H1 (cell line): ENCODE measurements at regions not wholly inside any gene's neighbourhood (a gene's known extent, or its start where the extent isn't known, plus 50 kb on each side); places are given as distances from the start of the nearest gene placed in this dataset.

Source experiments
- CTCF ChIA-PET: fragments of 300-600 bp; sonication (Branson Sonifier 250); formaldehyde crosslinking; loops from one replicate; lab custom pipeline; 2021; ENCODE audit not compliant: partially characterized antibody; lab: Charles Lee
- POLR2A ChIA-PET: fragments of 300-600 bp; sonication (Branson Sonifier 250); formaldehyde crosslinking; loops from one replicate; lab custom pipeline; 2021; ENCODE audit warnings: inconsistent platforms; ENCODE audit not compliant: partially characterized antibody; lab: Charles Lee
- DNase-seq, 2 experiments: peaks; one replicate each; pipeline versions ENCODE4 v3.0.0 to v3.0.0-alpha.2; 2010 to 2022; ENCODE audit warnings: low spot score in 2 of 2, low read depth in 1 of 2, mixed read lengths in 1 of 2
- FAIRE-seq: peaks from 2 replicates; lab custom pipeline; 2011; peaks lifted over from hg19 to GRCh38; lab: Jason Lieb, UNC
- H2AFZ ChIP-seq: 2 replicates; pipeline ENCODE4 v1.8.1; 2012; ENCODE audit warnings: low read length, inconsistent platforms
- H2AK5ac ChIP-seq: 2 replicates; pipeline ENCODE4 v1.6.1; 2013; ENCODE audit warnings: low read depth, low read length
- H2BK120ac ChIP-seq: replicated peaks from 2 replicates; pipeline ENCODE3; 2013; ENCODE audit warnings: low read depth, low read length, inconsistent platforms
- H2BK12ac ChIP-seq: 2 replicates; pipeline ENCODE4 v1.6.1; 2013; ENCODE audit warnings: low read depth, low read length
- H2BK15ac ChIP-seq: 2 replicates; pipeline ENCODE4 v1.6.1; 2013; ENCODE audit warnings: low read length
- H2BK20ac ChIP-seq: 2 replicates; pipeline ENCODE4 v1.6.1; 2013; ENCODE audit warnings: low read length
- H2BK5ac ChIP-seq: 2 replicates; pipeline ENCODE4 v1.6.1; 2013; ENCODE audit warnings: low read depth, low read length
- H3K14ac ChIP-seq: 2 replicates; pipeline ENCODE4 v1.6.1; 2013; ENCODE audit warnings: inconsistent platforms; ENCODE audit not compliant: insufficient read length
- H3K18ac ChIP-seq: 2 replicates; pipeline ENCODE4 v1.6.1; 2013; ENCODE audit warnings: low read length; ENCODE audit errors: extremely low read depth
- H3K23ac ChIP-seq: 2 replicates; pipeline ENCODE4 v1.6.1; 2013; ENCODE audit warnings: inconsistent platforms; ENCODE audit not compliant: insufficient read length
- H3K23me2 ChIP-seq: 2 replicates; pipeline ENCODE4 v1.6.1; 2013; ENCODE audit warnings: low read depth, low read length
- H3K27ac ChIP-seq: 2 replicates; pipeline ENCODE4 v1.6.1; 2011; ENCODE audit warnings: low read depth, low read length, inconsistent platforms
- H3K27me3 ChIP-seq, 4 experiments: replicated peaks in 1 of 4; 1 replicate in 1 of 4; 2 replicates in 3 of 4; pipeline versions ENCODE4 v1.6.1 to v1.8.1; 2011 to 2013; ENCODE audit warnings: low read length in 3 of 4, mild to moderate bottlenecking in 3 of 4, inconsistent platforms in 2 of 4, mixed read lengths in 2 of 4, moderate library complexity in 1 of 4; ENCODE audit not compliant: control insufficient read depth in 3 of 4, insufficient read depth in 3 of 4; ENCODE audit errors: extremely low read depth in 1 of 4
- H3K36me3 ChIP-seq, 4 experiments: 2 replicates each; pipeline versions ENCODE4 v1.6.1 to v1.8.1; 2011 to 2013; ENCODE audit warnings: mild to moderate bottlenecking in 4 of 4, low read length in 3 of 4, moderate library complexity in 2 of 4, control low read depth in 1 of 4, inconsistent platforms in 1 of 4; ENCODE audit not compliant: insufficient read depth in 4 of 4, control insufficient read depth in 2 of 4
- H3K4ac ChIP-seq: replicated peaks from 2 replicates; pipeline ENCODE3; 2013; ENCODE audit warnings: low read length, low read depth, mixed read lengths, inconsistent platforms; ENCODE audit not compliant: insufficient read length
- H3K4me1 ChIP-seq, 4 experiments: replicated peaks in 1 of 4; 1 replicate in 1 of 4; 2 replicates in 3 of 4; pipeline versions ENCODE4 v1.6.1 to v1.8.1; 2011 to 2013; ENCODE audit warnings: low read length in 3 of 4, inconsistent platforms in 2 of 4, mixed read lengths in 1 of 4; ENCODE audit not compliant: insufficient read depth in 4 of 4, control insufficient read depth in 3 of 4
- H3K4me2 ChIP-seq, 2 experiments: 2 replicates each; pipeline versions ENCODE4 v1.6.1 to v1.8.1; 2011 to 2013; ENCODE audit warnings: low read depth in 2 of 2, low read length in 2 of 2, control low read depth in 1 of 2, inconsistent platforms in 1 of 2, mild to moderate bottlenecking in 1 of 2; ENCODE audit not compliant: insufficient read depth in 1 of 2
- H3K4me3 ChIP-seq, 4 experiments: fragments of 200-600, 300-600 bp in 1 of 4; sonication (generic), shearing (Covaris generic), sonication (Bioruptor Twin) in 1 of 4; 2 replicates each; pipeline versions ENCODE4 v1.5.1 to v1.8.1; 2011 to 2016; ENCODE audit warnings: low read length in 4 of 4, low read depth in 3 of 4, control low read depth in 2 of 4, inconsistent platforms in 2 of 4, mild to moderate bottlenecking in 2 of 4, mixed read lengths in 1 of 4, moderate library complexity in 1 of 4; ENCODE audit not compliant: insufficient read depth in 2 of 4; ENCODE audit errors: extremely low read depth in 1 of 4
- H3K56ac ChIP-seq: replicated peaks from 2 replicates; pipeline ENCODE3; 2013; ENCODE audit warnings: low read depth, mild to moderate bottlenecking, mixed read lengths, low read length, inconsistent platforms; ENCODE audit not compliant: insufficient read length
- H3K79me1 ChIP-seq: 2 replicates; pipeline ENCODE4 v1.6.1; 2013; ENCODE audit warnings: low read depth, low read length, control low read depth
- H3K79me2 ChIP-seq, 2 experiments: 2 replicates each; pipeline versions ENCODE4 v1.6.1 to v1.8.1; 2012 to 2013; ENCODE audit warnings: low read length in 2 of 2, mild to moderate bottlenecking in 2 of 2, inconsistent platforms in 1 of 2; ENCODE audit not compliant: insufficient read depth in 2 of 2, control insufficient read depth in 1 of 2
- H3K9ac ChIP-seq, 4 experiments: replicated peaks in 1 of 4; 1 replicate in 1 of 4; 2 replicates in 3 of 4; pipeline versions ENCODE4 v1.6.1 to v1.8.1; 2011 to 2013; ENCODE audit warnings: low read depth in 3 of 4, low read length in 3 of 4, control low read depth in 2 of 4, mild to moderate bottlenecking in 2 of 4, moderate library complexity in 2 of 4, inconsistent platforms in 1 of 4; ENCODE audit errors: extremely low read depth in 1 of 4
- H3K9me3 ChIP-seq, 2 experiments: 2 replicates each; pipeline versions ENCODE4 v1.6.1 to v1.8.1; 2012 to 2013; ENCODE audit warnings: mild to moderate bottlenecking in 2 of 2, moderate library complexity in 2 of 2, control low read depth in 1 of 2, inconsistent platforms in 1 of 2, low read depth in 1 of 2, low read length in 1 of 2, mixed read lengths in 1 of 2; ENCODE audit not compliant: insufficient read depth in 2 of 2
- H4K20me1 ChIP-seq, 2 experiments: replicated peaks in 1 of 2; 2 replicates each; pipeline versions ENCODE3 to v1.8.1; 2011 to 2013; ENCODE audit warnings: inconsistent platforms in 2 of 2, low read length in 2 of 2, mild to moderate bottlenecking in 1 of 2; ENCODE audit not compliant: insufficient read depth in 2 of 2, control insufficient read depth in 1 of 2
- H4K5ac ChIP-seq: 2 replicates; pipeline ENCODE4 v1.6.1; 2013; ENCODE audit warnings: low read length, low read depth, mixed read lengths, inconsistent platforms; ENCODE audit not compliant: insufficient read length
- H4K8ac ChIP-seq: 2 replicates; pipeline ENCODE4 v1.8.0; 2013; ENCODE audit warnings: mild to moderate bottlenecking, moderate library complexity, low read length, inconsistent platforms; ENCODE audit not compliant: insufficient read depth; ENCODE audit errors: extremely low read depth
- H4K91ac ChIP-seq: replicated peaks from 2 replicates; pipeline ENCODE3; 2013; ENCODE audit warnings: low read length, mixed read lengths, inconsistent platforms; ENCODE audit not compliant: insufficient read length
- BRCA1 ChIP-seq: IDR thresholded peaks from 2 replicates; pipeline ENCODE4 v1.6.1; 2012; ENCODE audit warnings: low read depth, low read length, improper control_type of control experiment
- CBX5 ChIP-seq: fragments of 300-800, 300-1000 bp; sonication (generic); IDR thresholded peaks from 2 replicates; pipeline ENCODE4 v1.7.1; 2016; ENCODE audit warnings: antibody characterized with exemption, low read length, low read depth
- CBX8 ChIP-seq: fragments of 300-800, 300-1000 bp; sonication (generic); IDR thresholded peaks from 2 replicates; pipeline ENCODE4 v1.7.1; 2016; ENCODE audit warnings: low read depth, low read length, borderline replicate concordance
- FOSL1 ChIP-seq: IDR thresholded peaks from 2 replicates; pipeline ENCODE4 v1.6.1; 2011; ENCODE audit warnings: mild to moderate bottlenecking, low read depth, low read length, moderate library complexity; ENCODE audit not compliant: insufficient read depth
- JUN ChIP-seq: IDR thresholded peaks from 2 replicates; pipeline ENCODE4 v1.6.1; 2011; ENCODE audit warnings: low read depth, mild to moderate bottlenecking, improper control_type of control experiment, low read length
- POLR2A ChIP-seq, 2 experiments: IDR thresholded peaks; 1 replicate in 1 of 2; 2 replicates in 1 of 2; pipeline ENCODE4 v1.6.1; 2011; ENCODE audit warnings: low read depth in 2 of 2, low read length in 2 of 2, mild to moderate bottlenecking in 2 of 2; ENCODE audit errors: control extremely low read depth in 1 of 2
- RXRA ChIP-seq: IDR thresholded peaks from 2 replicates; pipeline ENCODE4 v1.6.1; 2011; ENCODE audit warnings: low read depth, mild to moderate bottlenecking, low read length, moderate library complexity; ENCODE audit not compliant: insufficient read depth
- SP4 ChIP-seq: IDR thresholded peaks from 2 replicates; pipeline ENCODE4 v1.6.1; 2012; ENCODE audit warnings: low read length, inconsistent platforms
- SUZ12 ChIP-seq: fragments of 200-600 bp; sonication (generic); IDR thresholded peaks from 2 replicates; pipeline ENCODE4 v1.6.1; 2012; ENCODE audit warnings: mild to moderate bottlenecking, inconsistent platforms, low read length, moderate library complexity, mixed read lengths
- TAF1 ChIP-seq: IDR thresholded peaks from 2 replicates; pipeline ENCODE4 v1.6.1; 2011; ENCODE audit warnings: mild to moderate bottlenecking, low read depth, low read length
- TAF7 ChIP-seq: optimal IDR thresholded peaks from 2 replicates; pipeline ENCODE3; 2011; ENCODE audit warnings: low read depth, mild to moderate bottlenecking, inconsistent platforms, low read length, moderate library complexity, borderline replicate concordance
- TBP ChIP-seq: IDR thresholded peaks from 2 replicates; pipeline ENCODE4 v1.6.1; 2011; ENCODE audit warnings: low read depth, low read length, improper control_type of control experiment
- WGBS, 2 experiments: shearing (Covaris generic) in 1 of 2; methylation state at CpG; one replicate each; pipeline versions ENCODE4 v1.1.6 to v1.1.7; 2013 to 2015; ENCODE audit warnings: low lambda C conversion rate in 2 of 2, mixed read lengths in 2 of 2, inconsistent platforms in 1 of 2, low coverage in 1 of 2, missing lambda C conversion rate in 1 of 2; ENCODE audit not compliant: insufficient replicate concordance in 2 of 2, insufficient coverage in 1 of 2, insufficient read length in 1 of 2; ENCODE audit errors: extremely low coverage in 1 of 2, missing lambda C conversion rate in 1 of 2; 5-methylcytosine and 5-hydroxymethylcytosine counted together

- DNase-seq (no peak), FAIRE-seq (no peak)
- Histone ChIP-seq H3K9ac (no peak overlapping the region), H3K4me1 (no peaks in the 10 kb centered on the region), H3K18ac (no peak overlapping the region), H3K9me3 (peaks cover 0 to 3% of the 10 kb centered on the region in 2 experiments; a peak in 1 of 4 replicates), H3K4me2 (no peak overlapping the region), H3K4ac (no peak overlapping the region), H3K27ac (no peak overlapping the region), H4K8ac (no peak overlapping the region), H4K20me1 (no peaks in the 10 kb centered on the region), H4K91ac (no peak overlapping the region), H2BK20ac (no peak overlapping the region), H2AFZ (no peak overlapping the region), H3K14ac (no peak overlapping the region), H2BK15ac (no peak overlapping the region), H3K79me1 (no peaks in the 10 kb centered on the region), H4K5ac (no peak overlapping the region), H3K23me2 (no peaks in the 10 kb centered on the region), H2BK12ac (no peak overlapping the region), H2BK5ac (no peak overlapping the region), H3K79me2 (no peaks in the 10 kb centered on the region), H3K36me3 (no peaks in the 10 kb centered on the region), H3K56ac (no peak overlapping the region), H3K23ac (no peak overlapping the region), H2BK120ac (no peak overlapping the region), H3K27me3 (no peaks in the 10 kb centered on the region), H3K4me3 (no peak overlapping the region), H2AK5ac (no peak overlapping the region)
- POLR2A ChIA-PET = no interaction called here
- CTCF ChIA-PET = interaction anchor here (1.1 kb wide), 1 partner anchor 24 kb away, joined by 4 read pairs; no protein-coding TSS in a partner anchor
- TF ChIP-seq SUZ12 = no peak
- TF ChIP-seq TAF1 = no peak
- TF ChIP-seq TAF7 = no peak
- TF ChIP-seq SP4 = no peak
- TF ChIP-seq POLR2A (IDR thresholded peaks at IDR 0.05; ENCODE audit: control extremely low read depth in 1 of 2, low read depth in 2 of 2, low read length in 2 of 2) = no peak
- no peak for TF ChIP-seq CBX5
- TF ChIP-seq FOSL1 = no peak
- no peak for TF ChIP-seq RXRA
- TF ChIP-seq BRCA1 = no peak
- no peak for TF ChIP-seq CBX8
- TF ChIP-seq TBP = no peak
- TF ChIP-seq JUN = no peak
- WGBS, 2 experiments = 96% methylated on average over 4 of the region's 4 CpGs; no CpG with 5 or more reads in 1 of the 2 experiments
Observed at GRCh38 chr2:22817197-22817596, 567.8 kb upstream of the KLHL29 start.
